HG03521 (cell line): ENCODE measurements at regions not wholly inside any gene's neighbourhood (a gene's known extent, or its start where the extent isn't known, plus 50 kb on each side); places are given as distances from the start of the nearest gene placed in this dataset.

ENCODE experiments used
- ATAC-seq: cut with Tn5 transposase; IDR thresholded peaks from one replicate; pipeline ENCODE4 v1.9.1; 2021; ENCODE audit warnings: mild to moderate bottlenecking, moderate library complexity; ENCODE audit not compliant: unreplicated experiment

- no peak for ATAC-seq
Observed at GRCh38 chr16:63239065-63239570, 1202.9 kb upstream of the CDH8 start.

DNA sequence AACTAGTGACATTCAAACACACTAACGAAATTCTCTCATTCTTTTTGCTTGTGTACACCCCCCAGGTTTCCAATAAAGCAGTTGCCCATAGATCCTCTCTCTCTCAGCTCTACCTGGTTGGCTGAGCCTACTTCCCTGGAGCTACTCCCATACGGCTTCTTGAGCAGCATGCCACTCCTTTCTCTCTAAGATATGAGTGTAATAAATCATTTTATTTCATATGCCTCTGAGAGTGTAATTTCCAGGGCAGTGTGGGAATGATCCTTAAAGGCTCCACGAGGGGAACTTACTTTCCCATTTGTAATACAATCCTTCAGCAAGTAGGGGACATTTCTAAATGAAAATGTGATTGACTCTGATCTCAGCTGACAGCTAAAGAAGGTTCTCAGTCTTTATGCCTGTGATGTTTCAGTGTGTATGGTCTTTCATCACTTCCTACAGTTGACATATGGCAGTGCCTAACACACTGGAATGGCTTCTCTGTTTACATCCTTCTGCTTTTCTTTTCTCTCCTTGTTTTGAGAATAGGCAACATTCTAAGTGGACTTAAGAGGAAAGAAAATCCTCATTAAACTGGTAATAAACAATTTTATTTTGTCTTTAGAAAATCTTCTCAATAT, 1194.3 kb upstream of the CDH8 start:
- no peak for ATAC-seq

- no peak for ATAC-seq
Observed at GRCh38 chr16:63228259-63228658, 1192.0 kb upstream of the CDH8 start.

- no peak for ATAC-seq
Observed at GRCh38 chr16:63223851-63224250, 1187.6 kb upstream of the CDH8 start.

DNA sequence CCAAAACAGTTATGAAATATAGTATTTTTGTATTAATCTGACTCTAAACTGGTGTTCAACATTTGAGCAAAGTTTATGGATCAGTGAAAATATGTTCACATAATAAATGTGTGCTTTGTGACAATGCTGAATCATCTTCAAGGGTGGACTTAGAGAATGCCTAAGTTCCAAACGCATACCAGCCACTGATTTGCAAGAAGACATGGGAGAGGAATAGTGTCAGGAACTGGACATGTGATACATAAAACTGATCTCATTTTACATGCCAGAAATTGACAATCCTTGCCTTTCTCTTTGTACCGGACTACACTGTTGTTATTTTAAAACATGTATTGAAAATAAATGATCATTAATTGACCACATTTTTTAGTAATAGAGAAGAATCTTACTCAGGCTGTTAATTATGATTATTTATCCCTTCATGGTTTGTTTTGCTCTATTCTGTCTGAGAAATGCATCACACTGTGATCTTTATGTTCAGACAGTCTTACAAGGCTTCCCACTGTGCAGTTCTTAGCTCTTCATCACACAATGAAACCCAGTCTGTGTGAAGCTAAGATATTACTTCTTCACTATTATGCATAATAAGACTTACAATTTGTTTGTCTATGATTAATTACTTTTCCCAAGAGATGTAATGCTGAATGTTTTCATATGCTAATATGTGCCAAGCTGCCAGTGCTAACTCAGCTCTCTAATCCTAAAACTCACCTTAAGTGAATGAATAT, 1180.6 kb upstream of the CDH8 start:
- no peak for ATAC-seq

- no peak for ATAC-seq
Observed at GRCh38 chr16:63201851-63202250, 1165.6 kb upstream of the CDH8 start.

DNA sequence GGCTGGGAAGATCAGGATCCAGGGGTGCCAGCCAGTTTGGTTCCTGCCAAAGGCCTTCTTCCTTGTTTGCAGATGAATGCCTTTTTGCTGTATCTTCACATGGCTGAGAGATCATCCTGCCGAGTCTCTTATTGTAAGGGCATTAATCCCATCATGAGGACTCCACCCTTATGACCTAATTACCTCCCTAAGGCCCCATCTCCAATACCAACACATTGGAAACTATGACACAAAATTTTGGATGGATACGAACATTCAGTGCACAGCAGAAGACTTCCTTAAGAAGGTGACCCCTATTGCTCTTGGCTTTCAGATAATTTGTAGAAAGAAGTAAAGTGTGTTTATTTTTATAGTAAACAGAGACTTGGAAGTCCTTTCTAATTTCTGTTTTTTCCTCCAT, 1164.7 kb upstream of the CDH8 start:
- ATAC-seq: no peak

DNA sequence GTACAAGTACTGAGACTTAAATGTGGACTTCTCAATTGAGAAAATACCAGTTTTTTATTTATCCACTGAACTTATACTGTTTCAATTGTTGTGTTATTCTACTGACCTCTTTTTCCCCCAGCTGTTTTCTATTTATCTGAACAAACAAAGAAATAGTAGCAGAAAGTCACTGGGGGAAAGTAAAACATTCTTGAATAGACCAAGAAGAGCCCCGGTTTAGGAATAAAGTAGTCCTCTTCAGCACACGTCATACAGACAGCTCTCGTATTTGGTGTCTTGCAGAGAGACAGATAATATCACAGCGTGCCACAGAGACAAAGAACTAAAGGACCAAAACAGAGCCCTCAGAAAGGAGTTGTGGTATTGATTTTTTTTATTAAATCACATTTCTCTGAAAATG, 1159.1 kb upstream of the CDH8 start:
- no peak for ATAC-seq

- ATAC-seq: no peak
Observed at GRCh38 chr16:63192980-63193379, 1156.7 kb upstream of the CDH8 start.

DNA sequence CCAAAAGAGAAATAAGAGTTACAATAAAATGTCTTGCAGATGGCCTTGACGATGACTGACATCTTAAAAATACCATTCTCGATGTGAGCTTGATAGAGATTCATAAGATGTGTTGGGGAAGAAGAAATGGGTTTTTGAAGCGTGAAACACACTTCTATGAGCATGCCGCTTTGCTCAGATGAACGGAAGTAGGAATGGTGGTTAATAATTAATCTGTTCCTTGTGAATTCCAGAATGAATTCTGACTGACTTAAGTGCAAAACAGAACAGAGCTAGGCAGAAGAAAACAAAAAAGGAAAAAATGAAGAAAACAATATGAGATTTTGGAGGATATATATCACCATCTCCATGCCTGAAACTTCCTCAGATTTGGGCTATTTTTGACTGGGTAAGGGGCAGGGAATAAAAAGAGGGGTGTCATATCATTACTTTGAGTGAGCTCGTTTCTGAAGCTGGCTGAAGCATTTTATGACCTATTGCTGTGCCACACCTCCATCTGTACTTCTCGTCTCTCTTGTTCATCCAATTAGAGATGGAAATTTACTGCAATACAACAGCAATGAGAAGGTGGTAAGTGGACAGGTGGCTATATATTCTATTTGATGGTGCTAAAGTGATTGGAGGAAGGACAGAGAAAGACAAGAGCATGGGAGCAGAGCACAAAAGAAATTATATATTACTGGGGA, 1152.0 kb upstream of the CDH8 start:
- no peak for ATAC-seq

- no peak for ATAC-seq
Observed at GRCh38 chr16:63187638-63188037, 1151.4 kb upstream of the CDH8 start.

DNA sequence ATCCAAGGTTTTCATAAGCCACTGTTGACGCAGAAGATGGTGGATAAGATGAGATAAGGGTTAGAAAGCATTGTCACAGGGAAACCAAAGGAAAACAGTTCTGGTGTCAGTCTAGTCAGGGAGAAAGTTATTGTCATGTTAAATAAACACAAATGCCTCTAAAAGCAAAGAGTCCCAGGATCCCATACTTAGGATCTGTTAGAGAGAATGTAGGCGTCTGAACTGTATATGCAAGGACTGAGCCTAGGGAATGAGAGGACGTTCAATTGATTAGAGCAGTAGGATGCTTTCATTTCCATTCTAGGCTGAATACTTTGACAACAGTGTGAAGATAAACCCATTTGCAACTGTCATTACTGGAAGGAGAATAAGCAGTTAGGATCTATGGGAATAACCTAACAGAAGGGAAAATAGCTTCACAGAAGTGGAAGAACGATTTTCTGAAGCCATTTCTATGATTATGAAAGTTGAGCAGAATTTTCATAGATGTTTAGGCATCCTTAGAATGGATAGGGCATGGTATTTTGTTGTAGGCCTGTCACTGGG, 1149.1 kb upstream of the CDH8 start:
- no peak for ATAC-seq

GRCh38 chr16:63183743-63184142, 1147.5 kb upstream of the CDH8 start:
- ATAC-seq: no peak

DNA sequence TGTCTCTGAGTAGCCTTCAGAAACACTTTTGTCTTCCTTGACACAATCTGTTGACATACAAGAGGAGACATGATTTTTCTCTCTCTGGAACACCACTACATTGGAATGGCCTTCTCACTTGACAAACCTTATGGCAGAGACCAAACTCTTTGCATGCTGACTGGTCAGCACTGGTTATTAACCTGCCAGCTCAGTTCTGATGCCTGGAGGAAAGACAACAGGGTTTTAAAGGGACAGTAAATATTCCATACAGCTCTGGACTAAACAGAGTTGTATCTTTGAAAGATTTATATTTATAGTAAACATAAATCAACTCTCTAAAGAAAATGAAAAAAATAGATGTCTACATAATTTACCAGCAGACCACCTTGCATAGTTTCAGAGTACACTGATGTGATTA, 1139.1 kb upstream of the CDH8 start:
- no peak for ATAC-seq

DNA sequence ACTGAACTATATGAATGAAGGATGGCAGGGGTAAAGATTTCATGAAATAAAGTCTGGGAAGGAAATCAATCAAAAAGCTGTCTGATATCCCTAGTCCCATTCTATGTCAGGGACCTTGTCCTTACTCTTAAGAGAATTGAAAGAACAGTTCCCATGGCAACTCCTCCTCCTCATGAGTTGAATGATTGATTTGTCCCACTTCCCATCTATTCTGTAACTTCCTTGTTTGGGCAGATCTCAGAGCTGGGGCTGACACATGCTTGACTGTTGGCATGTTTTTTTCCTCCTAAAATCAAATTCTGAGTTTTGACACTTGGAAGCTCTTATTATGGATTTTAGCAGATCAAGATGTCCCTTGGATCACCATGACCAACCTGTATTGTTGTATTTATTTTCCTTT, 1138.6 kb upstream of the CDH8 start:
- no peak for ATAC-seq

GRCh38 chr16:63171545-63171944, 1135.3 kb upstream of the CDH8 start:
- ATAC-seq: no peak

DNA sequence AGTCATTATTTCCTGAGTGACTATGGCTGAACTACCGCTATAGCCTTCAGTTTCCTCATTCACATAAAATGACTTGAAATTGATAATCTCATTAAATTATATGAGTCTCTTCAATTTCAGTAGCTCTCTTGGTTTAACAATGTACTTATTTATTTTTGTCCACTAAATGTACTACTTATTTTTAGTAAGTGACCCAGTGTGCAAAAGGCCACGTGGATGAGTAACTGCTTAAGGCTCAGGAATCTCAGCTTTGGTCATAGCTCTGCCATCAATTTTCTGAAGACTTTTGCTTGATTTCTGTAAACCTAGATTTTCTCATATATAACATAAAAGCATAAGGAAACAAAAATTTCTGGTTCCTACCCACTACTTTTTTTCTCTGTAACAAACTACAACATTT, 1132.9 kb upstream of the CDH8 start:
- ATAC-seq: no peak

DNA sequence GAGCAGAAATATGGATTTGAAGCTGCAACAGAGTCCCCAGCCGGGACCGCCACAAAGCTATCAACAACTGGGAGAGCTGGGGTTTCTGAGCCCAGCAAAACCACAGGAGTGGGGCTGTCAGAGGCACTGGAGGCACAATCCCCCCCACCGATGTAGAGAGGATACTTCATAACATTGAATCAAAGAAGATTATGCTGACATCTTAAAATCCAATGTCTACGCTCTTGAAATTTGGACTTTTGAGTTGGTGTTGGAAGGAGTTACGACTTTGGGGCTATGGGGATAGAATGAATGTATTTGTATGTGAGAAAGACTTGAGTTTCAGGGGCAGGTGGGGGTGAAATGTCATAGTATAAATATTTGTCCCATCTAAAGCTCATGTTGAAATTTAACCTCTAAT, 1121.6 kb upstream of the CDH8 start:
- no peak for ATAC-seq

- no peak for ATAC-seq
Observed at GRCh38 chr16:63146251-63146650, 1110.0 kb upstream of the CDH8 start.

- no peak for ATAC-seq
Observed at GRCh38 chr16:63145411-63145810, 1109.2 kb upstream of the CDH8 start.

- ATAC-seq: no peak
Observed at GRCh38 chr16:63135069-63135468, 1098.8 kb upstream of the CDH8 start.

GRCh38 chr16:63131503-63131902, 1095.3 kb upstream of the CDH8 start:
- ATAC-seq: no peak
